ENCODE measurements at regions not wholly inside any gene's neighbourhood (a gene's known extent, or its start where the extent isn't known, plus 50 kb on each side); places are given as distances from the start of the nearest gene placed in this dataset.

DNA sequence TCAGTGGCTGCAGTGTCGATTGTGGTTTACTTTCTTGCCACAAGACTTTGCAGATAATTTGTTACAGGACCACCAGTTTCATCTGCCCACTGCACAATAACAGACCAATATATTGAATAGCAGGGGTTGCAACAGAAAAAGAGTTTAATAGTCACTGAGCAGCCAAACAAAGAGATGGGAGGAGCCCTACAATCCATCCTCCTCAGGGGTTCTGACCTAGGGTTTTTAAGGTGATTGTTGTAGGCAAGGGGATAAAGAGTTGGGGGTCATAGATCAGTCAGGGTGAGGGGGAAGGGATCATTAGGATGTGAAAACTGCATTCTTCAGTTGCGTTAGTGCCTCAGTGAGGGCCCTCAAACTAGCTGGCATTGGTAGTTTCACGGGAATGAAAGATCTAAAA lies 110.7 kb upstream of the OLFM3 start:
- TF ChIP-seq, protein P1, sequence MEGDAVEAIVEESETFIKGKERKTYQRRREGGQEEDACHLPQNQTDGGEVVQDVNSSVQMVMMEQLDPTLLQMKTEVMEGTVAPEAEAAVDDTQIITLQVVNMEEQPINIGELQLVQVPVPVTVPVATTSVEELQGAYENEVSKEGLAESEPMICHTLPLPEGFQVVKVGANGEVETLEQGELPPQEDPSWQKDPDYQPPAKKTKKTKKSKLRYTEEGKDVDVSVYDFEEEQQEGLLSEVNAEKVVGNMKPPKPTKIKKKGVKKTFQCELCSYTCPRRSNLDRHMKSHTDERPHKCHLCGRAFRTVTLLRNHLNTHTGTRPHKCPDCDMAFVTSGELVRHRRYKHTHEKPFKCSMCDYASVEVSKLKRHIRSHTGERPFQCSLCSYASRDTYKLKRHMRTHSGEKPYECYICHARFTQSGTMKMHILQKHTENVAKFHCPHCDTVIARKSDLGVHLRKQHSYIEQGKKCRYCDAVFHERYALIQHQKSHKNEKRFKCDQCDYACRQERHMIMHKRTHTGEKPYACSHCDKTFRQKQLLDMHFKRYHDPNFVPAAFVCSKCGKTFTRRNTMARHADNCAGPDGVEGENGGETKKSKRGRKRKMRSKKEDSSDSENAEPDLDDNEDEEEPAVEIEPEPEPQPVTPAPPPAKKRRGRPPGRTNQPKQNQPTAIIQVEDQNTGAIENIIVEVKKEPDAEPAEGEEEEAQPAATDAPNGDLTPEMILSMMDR (conservative IDR thresholded peaks at IDR 0.05), result no peak
- TF ChIP-seq ZFX (IDR thresholded peaks at IDR 0.05), result no peak
- no peak overlapping the region for H3K27ac ChIP-seq

DNA sequence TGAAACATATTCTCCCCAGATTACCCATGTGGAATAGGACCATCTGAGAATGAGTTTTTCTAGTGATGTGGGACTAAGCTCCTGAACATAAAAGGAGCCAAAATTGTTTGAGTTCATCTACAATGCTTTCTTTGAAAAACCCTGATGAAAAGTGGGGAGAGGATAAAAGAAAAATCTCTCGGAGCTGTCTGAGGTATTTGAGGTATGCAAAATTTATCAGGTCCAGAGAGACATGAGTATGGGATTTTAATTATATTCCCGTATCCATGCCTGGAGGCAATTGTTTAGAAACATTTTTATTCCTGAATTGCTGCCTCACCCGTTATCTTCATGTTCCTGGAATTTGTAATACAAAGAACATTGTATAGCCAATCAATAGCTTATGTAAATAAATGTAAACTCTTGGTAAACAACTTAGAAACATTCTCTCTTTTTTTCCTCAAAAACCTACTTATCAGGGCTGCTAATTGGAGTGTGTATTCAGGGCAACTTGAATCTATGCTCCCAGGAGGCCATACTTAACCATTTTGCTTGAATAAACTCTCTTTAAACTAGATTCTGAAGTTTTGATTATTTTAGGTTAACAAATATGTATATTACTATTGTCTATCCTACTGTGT lies 109.3 kb upstream of the OLFM3 start:
- no peak overlapping the region for H3K27ac ChIP-seq
- TF ChIP-seq, protein P1 (conservative IDR thresholded peaks at IDR 0.05), result no peak
- TF ChIP-seq ZFX (IDR thresholded peaks at IDR 0.05), result no peak

DNA sequence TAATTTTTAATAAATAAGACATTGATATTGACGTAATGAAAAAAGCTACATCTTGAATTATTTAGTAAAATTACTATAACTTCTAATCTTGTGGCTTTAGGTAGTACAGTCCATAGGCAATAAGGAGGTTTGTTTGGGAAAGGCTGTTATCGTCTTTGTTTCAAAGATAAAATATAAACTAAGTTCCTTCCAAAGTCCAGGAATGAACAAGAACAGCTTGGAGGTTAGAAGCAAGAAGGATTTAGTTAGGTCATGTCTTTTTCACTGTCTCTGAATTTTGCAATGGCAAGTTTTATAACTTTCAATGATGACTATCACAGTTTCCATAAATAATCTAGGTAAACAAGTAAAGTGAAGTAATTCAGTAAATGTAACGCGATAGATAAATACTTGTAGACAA lies 106.9 kb upstream of the OLFM3 start:
- TF ChIP-seq ZFX (IDR thresholded peaks at IDR 0.05), result no peak
- TF ChIP-seq, protein P1 (conservative IDR thresholded peaks at IDR 0.05), result no peak
- H3K27ac ChIP-seq, result no peak overlapping the region

DNA sequence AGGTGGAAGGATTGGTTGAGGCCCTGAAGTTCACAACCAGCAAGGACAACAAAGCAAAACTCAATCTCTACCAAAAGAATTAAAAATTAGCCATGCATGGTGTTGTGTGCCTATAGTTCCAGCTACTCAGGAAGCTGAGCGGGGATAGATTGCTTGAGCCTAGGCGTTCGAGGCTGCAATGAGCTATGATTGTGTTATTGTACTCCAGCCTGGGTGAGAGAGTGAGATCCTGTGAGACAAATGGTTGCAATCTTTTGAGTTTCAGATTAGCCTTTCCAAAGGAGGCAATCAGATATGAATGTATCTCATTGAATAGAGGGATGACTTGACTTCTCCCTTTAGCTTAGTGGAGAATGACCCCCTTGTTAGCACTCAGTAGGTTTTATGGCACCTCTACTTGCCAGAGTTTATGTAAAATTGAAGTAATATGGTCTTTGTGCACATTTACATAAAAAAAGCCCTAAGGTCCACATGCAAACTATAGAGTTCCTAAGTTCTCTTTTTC lies 105.6 kb upstream of the OLFM3 start:
- TF ChIP-seq ZFX (IDR thresholded peaks at IDR 0.05), result no peak
- TF ChIP-seq, protein P1 (conservative IDR thresholded peaks at IDR 0.05), result no peak
- no peak overlapping the region for H3K27ac ChIP-seq

GRCh38 chr1:102100666-102101065 lies 103.9 kb upstream of the OLFM3 start:
- TF ChIP-seq, protein P1 (conservative IDR thresholded peaks at IDR 0.05), result no peak
- no peak for TF ChIP-seq ZFX (IDR thresholded peaks at IDR 0.05)

GRCh38 chr1:102099916-102100315 lies 103.2 kb upstream of the OLFM3 start:
- no peak overlapping the region for H3K27ac ChIP-seq
- TF ChIP-seq, protein P1 (conservative IDR thresholded peaks at IDR 0.05), result no peak
- no peak for TF ChIP-seq ZFX (IDR thresholded peaks at IDR 0.05)

More at GRCh38 chr1:102100666-102101065, 103.9 kb upstream of the OLFM3 start:
- H3K27ac ChIP-seq, result no peak overlapping the region

- H3K27ac ChIP-seq, result no peak overlapping the region
- TF ChIP-seq, protein P1 (conservative IDR thresholded peaks at IDR 0.05), result no peak
- no peak for TF ChIP-seq ZFX (IDR thresholded peaks at IDR 0.05)
Measured at GRCh38 chr1:102098536-102098935, 101.8 kb upstream of the OLFM3 start.
